Caki2 (cell line): ENCODE measurements at regions not wholly inside any gene's neighbourhood (a gene's known extent, or its start where the extent isn't known, plus 50 kb on each side); places are given as distances from the start of the nearest gene placed in this dataset.

ENCODE experiments used
- DNase-seq: peaks from one replicate; pipeline ENCODE4 v3.0.0-alpha.2; 2015; ENCODE audit warnings: low read depth
- in situ Hi-C: cut with HindIII; loops from 2 replicates; pipeline ENCODE4 v1.10.0; 2016; ENCODE audit warnings: low sequenced_read_pairs, low pct_unique_long_range_greater_than_20kb, mixed read lengths

DNA sequence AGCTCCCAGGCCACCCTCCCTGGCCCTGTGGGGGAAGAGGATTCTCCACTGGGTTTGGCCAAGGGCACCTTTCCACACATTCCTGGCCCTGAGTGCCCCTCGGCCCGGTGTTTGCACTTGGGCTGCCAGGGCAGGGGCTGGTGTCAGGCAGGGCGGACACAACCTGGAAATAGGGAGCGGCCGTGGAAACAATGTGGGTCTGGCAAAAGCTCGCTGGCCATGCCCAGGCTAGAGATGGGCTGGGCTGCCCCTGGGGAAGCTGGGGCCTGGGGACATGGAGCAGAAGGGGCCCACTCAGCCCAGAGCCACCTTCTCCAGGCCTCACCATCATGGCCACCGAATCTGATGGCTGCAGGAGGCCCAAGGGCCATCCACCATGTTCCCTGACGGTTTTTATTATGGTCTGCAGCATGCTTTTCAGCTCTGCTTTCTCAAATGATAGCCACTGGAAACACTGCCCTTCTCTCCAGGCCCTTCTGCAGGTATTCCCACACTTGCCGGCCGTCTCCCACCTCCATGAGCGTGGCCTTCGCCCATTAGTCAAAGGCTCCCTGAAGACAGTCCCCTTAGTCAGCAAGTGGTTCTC, 275.1 kb downstream of the CYP26B1 start:
- no peak for DNase-seq
- in situ Hi-C loops, result no loop called here

DNA sequence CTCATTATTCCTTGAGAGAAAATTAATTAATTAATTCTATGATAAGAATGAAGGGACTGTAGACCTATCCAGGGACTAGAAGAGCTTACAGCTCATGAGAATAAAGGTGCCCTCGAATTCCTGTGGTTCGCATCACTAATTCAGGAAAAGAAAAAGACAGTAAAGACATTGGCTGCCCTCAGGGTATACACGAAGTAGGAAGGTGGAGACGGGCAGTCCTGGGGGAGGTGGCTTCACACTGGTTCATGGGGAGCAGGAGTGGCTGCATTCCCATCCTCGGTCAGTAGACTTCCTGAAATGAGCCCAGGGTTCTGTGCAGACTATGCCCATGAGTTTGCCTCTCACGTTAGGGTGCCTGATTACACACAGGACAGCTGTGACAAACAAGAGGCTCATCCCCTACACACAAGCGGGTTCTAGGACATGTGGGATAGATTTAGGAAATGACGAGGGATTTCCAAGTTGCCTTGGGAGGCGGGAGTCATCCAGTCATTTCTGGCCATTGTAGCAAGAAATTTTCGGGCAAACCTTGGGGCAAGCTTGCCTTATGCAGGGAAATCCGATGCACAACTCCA, 282.2 kb downstream of the CYP26B1 start:
- DNase-seq, result no peak
- in situ Hi-C loops, result no loop called here

DNA sequence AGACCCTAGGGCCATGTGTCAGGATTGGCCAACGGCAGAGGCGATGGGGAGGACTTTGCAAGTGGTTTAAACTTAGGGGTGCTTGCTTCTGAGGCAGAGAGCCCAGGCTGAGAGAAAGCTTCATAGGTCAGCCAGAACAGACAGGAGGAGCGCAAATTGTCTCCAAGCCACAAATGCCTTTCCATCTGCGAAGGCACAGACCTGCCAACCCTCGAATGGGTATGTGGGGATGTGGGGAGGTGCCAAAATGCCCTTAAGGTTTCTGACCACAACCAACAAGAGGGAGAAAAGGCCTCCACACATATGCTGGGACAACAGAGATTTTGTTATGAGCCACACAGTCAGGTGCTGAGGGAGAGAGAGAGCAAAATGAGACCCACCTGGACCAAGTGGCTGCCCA, 283.6 kb downstream of the CYP26B1 start:
- in situ Hi-C loops, result no loop called here
- no peak for DNase-seq

DNA sequence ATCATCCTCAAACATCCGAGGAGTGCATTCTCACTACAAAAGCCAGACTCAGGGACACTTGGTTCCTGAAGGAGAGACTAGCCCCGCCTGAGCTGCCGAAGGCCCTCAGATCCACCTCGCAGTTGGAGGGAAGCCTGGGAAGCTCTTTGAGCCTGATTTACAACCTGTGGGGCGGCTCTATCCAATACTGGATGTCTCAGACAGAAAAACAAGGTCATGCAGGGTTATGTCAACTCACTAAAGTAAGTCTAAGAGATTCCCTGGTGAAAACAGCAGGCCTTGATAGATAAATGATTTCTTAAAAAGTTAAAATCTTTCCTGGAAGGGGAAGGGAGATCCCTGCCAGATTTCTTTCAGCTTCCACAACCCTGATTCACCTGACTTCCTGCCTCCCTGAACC, 284.3 kb downstream of the CYP26B1 start:
- in situ Hi-C loops, result no loop called here
- DNase-seq, result no peak

DNA sequence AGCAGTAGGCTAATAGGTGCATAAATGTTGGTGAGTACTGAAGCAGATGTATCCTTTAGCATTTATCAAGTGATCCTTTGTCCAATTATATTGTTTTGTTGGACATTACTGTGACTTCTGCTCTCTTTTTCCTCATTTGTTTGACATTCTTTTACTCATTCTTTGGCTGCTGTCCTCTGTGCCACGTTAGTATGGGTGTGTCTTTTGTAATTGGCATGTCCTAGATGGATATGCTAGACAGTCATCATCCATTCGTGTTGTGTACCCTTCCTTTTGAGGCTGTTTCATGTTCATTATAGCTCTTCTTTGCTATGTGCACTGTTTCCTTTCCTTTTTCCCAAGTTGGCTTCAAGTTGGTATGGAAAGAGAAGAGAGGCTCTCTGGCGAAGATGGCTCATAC, 284.7 kb downstream of the CYP26B1 start:
- DNase-seq, result no peak
- in situ Hi-C loops, result no loop called here

DNA sequence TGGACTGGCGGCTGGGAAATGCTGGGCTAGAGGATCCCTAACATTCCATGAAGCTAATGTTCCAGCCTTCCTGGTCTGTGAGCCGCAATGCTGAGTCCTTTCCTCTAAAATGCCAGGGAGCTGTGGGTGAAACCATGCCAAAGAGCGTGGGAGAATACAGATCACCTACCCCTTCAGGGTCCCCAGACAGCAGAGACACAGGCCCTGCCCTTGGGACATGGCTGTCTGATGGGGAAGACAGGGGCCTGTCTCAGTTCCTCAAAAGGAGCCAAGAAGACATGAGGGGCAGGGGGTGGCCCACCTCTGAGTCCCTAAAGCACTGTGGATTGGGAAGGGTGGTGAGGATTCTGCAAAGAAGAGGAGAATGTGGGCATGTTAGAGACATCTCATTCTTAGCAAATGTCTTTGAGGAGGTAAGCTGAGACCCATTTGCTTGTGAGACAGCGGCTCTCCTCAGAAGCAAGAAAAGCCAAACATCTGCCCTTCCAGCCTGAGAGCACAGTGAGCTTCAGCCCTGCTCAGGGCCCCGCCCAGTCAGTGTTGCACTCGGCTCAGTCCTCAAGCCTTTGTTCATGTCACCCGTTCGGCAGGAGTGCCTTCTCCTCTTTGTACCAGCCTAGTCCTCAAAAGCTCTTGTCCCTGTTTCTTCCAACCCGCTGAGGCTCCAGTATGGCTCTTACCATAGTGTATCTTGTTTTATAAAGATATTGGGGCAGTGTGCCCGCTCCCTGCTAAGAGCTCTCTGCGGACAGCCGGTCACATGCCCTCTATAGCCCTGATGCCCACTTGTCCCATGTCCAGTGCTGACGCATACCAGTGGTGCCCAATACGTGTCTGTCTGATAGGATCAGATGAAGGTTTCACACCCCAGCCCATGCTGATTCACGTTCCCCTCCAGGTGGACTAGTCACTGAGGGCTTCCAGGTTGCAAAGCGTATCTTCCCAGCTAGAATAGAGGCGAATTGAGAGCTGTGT, 286.2 kb downstream of the CYP26B1 start:
- in situ Hi-C loops, result no loop called here

DNA sequence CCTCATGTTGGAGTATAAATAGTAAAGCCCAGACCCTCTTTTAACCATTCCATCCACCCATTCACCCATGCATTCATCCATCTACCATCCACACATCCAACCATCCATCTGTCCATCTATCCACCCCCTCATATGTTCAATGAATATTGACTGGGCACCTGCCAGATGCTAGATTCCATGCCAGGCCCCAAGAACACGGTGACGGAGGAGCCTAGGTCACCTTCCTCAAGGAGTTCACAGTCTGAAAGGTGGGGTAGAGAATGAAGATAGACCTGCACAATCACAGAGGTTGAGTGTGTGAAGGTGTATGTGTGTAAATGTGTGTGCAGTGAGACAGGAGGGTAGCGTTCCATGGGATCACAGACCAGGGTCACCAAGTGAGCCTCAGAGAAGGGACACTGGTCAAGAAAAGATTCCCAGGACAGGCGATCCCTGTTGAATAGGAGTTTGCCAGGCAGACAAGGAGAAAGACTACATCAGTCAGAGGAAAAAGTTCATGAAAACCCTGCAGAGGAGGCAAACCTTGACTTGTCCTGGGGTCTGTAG, 287.2 kb downstream of the CYP26B1 start:
- in situ Hi-C loops, result no loop called here
- DNase-seq, result no peak

More for the DNA sequence above, 286.2 kb downstream of the CYP26B1 start:
- DNase-seq, result no peak

DNA sequence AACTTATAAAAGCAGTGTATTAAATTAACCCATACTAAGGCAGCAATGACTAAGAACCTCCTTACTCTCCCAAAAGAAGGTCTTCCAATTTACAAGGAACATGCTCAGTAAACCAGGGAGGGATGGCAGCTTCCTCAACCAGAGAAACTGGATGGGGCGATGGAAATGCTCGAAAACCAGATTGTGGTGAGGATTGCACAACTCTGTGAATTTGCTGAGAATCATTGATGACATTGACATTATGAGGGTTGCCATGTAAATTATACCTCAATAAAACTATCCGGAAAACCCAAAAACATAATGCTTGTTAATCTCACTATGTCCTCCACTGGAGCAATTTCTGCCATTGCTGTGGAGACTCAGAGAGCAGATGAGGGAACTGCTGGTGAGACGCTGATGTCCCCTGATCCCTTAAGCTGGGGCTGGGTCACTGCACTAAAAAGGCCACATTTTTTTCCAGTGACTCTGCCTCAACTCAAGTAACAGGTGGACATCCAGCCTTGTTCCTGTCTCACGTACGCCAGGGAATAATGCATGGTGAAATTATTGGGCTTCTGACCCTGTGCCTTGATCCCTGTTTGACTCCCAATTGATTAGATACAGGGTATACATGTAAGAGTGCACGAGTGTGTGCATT, 288.3 kb downstream of the CYP26B1 start:
- DNase-seq, result no peak
- in situ Hi-C loops, result no loop called here

DNA sequence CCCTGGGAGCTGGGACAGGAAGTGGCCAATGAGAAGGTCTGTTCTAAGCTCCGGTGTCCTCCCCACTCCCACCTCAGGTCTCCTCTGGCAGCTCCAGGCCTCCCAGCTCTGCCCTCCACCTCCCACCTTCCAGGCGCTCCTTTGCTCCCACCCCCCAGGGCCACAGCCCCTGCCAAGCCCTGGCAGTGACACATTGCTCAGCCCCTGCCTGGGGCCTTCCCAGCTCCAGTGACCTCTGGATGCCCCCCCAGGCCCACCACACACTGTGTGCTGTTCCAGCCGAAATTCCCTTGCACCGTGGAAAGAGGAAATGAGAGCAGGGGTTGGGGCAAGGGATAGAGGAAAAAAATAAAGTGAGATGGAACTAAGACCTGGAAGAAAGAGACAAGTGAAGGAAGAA, 289.6 kb downstream of the CYP26B1 start:
- DNase-seq, result no peak
- in situ Hi-C loops, result no loop called here

DNA sequence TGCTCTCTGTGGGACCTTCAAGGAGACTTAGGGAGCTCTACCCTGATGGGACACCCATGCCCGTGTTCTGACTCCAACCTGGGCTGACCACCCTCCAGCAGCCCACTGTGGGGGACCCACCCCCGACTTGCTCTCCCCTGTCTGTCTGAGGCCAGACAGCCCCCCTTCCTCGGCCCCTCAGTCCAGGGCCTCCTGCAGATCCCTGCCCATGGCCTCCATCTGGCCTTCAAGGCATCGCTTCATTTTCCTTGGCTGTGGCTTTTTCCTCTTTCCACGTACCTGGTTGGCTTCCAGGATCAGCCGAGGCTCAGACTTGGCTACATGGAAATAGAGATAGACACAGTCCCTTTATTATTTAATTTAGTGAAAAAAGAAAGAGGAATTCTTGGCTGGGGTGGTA, 290.0 kb downstream of the CYP26B1 start:
- in situ Hi-C loops, result no loop called here
- no peak for DNase-seq

DNA sequence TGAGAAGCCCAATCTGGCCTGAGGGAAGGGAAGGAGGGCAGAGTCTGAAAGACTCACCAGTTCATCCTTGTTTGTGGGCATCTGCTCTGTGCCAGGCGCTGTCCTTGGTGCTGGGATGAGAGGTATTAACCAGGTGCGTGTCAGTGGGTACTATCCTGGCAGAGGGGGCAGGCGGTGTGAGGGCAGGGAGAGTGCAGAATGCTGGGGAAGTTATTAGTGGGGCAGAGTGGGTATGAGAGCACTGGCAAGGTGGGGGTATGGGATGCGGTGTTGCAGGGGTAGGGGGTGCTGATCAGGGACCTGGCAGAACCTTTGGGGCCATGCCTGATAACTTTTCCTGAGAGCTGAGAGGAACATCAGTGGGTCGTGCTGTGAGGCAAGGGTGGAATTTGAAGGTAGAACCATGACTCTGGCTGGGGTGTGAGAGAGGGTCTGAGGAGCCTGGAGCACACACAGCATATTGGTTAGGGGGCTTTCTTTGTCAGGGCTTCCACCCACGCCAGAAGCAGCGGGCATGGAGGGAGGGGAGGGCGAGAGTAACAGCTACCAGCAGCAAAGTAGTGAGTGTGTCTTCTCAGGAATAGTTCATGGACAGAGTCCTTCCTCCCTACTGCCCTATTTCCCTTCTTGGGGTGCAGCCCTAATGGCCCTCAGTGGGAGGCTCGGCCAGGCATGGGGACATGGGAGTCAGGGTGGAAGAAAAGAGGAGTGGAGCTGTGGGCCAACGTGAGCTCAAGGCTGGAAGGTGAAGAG, 290.7 kb downstream of the CYP26B1 start:
- peak; percentile 22 for DNase-seq
- in situ Hi-C loops, result no loop called here

DNA sequence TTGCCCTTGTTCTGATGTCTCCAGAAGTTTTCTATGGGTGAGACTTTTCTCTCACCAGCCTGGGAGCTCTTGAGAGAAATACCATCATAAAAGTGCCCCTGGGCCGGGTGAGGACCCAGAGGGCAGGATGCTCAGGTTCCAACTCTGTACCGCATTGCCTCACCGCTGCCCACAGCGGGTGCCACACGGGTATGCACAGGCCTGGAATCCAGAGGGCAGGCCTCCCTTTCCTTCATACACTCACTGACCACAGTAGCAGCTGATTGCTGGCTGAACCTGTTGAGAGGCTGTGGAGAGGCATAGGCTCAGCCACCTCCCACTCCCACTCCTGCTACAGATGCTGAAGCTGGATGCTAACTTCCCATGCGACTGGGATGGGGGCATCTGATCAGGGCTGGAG, 293.8 kb downstream of the CYP26B1 start:
- in situ Hi-C loops, result no loop called here
- no peak for DNase-seq

DNA sequence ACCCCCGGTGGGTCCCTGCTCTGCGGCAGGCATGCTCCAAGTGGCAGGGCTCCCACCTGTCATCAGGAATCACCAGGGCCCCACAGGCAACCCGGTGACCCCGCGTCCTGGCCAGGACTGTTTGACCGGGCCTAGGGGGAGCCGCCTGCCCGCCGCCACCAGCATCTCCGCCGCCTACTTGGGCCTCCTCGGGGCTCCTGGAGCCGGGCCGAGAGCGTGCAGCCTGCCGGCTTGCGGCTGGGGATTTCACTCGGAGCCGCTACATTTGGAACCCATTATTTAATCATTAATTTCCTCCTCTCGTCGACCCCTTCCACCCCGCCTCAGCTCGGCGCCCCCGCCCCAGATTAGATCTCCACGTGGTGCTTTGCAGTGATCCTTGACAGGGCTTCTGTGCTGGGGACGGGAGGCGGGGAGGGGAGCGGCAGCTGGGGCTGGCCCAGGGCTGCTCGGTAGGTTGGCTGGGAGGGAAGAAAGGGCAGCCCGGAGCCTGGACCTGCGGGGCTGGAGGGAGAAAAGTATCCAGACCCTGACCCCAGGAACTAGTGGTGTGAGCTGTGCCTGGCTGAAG, 295.4 kb downstream of the CYP26B1 start:
- DNase-seq, result no peak
- in situ Hi-C loops, result no loop called here

DNA sequence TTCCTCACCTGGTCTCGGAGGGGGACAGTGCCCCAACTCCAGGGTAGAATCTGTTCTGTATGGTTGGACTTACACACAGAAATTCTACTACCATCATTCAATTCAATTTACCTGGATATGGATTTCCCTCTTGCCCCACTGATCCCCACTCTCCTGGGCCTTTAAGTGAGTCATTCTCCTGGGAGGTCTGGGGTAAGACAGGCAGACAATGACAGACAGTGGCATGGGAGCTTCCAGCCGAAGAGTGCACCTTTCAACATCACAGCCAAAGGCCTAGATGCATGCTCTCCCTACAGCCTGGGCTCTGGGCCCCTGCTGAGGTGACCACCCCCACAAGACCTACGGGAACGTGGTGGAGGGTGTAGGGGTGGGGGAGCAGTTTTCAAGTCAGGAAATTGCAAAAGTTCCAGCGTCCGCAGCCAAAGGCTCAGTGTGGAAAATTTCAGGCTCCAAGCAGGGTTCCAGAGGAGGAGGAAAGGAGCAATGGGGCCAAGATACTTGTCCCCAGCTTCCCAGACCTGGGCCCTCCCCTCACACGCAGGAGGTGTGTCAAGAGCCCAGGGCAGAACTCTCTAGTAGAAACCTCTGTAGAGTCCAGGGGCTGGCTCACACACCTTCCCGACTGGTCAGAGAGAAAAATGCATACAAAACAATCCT, 296.4 kb downstream of the CYP26B1 start:
- no peak for DNase-seq

DNA sequence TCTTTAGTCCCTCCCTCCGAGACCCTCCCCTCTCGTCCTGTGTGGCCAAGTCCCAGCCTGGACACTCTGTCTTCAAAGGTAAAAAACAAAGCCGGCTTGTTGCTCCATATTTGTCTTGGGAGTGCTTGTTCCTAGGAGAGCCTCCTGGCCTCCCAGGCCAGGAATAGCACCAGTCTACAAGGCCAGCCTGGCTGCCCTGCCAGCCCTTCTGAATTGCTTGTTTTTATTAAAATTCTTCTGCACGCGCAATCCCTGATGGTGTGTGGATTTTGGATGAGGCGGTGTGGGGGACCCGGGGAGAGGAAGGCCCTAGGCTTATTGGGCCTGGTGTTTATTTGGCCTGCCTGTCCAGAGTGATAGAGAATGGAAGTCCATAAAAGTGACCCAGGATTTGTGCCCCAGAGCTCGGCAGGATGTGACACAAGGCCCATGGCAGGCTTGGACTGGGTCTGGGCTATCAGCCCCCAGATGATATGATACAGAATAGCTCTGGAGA, 297.3 kb downstream of the CYP26B1 start:
- no peak for DNase-seq
- in situ Hi-C loops, result no loop called here

More for the DNA sequence above, 296.4 kb downstream of the CYP26B1 start:
- in situ Hi-C loops, result no loop called here

DNA sequence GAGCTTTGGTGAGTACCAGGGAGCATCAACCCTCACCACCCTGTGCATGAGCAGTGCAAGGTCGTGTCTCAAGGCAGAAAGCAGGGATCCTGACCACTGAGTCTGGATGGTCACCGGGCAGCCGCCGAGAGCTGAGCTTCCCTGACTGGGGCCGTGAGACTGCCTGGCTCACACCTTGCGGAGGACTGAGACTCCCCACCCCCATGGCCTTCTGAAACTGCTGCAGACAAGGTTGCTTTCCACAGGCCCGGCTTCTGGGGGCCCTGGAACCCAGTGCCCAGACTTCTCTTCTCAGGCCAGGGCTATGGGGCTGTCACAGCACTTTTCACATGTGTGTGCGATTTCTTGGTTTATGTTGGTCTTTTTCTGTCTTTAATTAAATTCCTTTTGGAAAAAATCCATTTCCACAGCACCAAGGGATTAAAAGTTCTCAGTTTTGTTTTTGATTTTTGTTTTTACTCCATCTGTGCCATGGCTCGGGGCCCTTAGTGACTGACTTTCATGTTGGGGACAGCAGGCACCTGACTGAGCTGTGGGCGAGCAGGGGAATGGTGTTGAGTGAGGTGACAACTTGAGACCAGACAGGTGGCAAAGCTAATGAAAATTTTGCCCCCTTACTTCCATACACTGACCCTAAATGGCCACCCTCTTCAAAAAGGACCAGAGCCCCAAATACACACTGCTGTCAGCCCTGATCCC, 297.9 kb downstream of the CYP26B1 start:
- in situ Hi-C loops, result no loop called here
- no peak for DNase-seq

DNA sequence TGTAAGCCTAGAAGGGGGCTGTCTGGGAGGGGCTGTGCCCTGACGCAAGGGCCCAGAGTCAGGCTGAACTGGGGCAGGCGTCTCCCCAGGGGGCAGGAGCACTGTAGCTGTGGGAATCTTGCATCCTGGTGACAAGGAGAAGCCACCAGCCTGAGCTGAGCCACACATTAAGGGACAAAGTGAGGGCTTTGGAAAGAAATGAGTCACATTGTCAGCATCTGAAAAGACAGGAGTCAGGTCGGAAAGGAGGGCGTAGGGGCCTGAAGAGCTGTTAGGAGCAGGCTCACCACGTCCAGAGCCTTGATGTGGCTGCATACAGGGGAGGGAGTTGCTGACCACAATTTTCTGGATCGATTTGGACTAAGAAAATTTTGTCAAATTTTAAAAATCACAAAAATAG, 298.6 kb downstream of the CYP26B1 start:
- in situ Hi-C loops, result no loop called here

More for the DNA sequence above, 298.6 kb downstream of the CYP26B1 start:
- DNase-seq, result no peak
